ENCODE measurements at regions not wholly inside any gene's neighbourhood (a gene's known extent, or its start where the extent isn't known, plus 50 kb on each side); places are given as distances from the start of the nearest gene placed in this dataset.

DNA sequence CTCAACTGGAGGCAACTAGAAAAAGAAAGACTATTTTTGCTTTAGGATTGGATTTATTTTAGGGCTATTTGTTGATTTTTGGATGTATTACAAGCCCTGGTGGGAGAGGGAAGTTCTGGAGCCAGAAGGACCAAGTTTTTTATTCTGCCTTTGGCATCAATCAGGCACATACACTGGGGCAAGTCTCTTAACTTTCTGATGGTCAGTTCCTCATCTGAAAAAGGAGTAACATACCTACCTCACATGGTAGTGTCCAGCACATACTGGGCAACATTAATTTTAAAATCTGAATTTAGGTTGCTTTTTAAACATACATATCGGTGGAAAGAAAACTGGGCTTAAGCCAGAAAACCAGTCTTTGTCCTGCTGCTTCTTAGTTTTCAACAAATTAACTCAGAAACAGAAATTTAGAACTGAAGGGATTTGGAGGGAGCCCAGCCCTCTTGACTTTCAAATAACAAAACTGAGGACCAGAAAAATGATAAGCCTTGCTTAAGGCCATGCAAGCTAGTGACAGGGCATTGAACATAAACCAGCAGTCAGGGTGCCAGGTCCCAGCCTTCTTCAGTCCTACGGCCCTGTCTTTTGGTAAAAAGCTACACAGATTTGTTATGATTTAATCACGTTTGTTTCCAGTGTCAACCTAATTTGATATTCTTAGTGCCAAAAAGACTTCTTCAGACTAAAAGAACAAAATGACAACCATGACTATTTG is 90.2 kb upstream of the SLC38A2 start:
- H3K36me3 ChIP-seq (replicated peaks) = no peaks in the 10 kb centered on the region
- DNase-seq = no peak
- H3K27me3 ChIP-seq (replicated peaks) = no peaks in the 10 kb centered on the region
- TF ChIP-seq, protein P1, sequence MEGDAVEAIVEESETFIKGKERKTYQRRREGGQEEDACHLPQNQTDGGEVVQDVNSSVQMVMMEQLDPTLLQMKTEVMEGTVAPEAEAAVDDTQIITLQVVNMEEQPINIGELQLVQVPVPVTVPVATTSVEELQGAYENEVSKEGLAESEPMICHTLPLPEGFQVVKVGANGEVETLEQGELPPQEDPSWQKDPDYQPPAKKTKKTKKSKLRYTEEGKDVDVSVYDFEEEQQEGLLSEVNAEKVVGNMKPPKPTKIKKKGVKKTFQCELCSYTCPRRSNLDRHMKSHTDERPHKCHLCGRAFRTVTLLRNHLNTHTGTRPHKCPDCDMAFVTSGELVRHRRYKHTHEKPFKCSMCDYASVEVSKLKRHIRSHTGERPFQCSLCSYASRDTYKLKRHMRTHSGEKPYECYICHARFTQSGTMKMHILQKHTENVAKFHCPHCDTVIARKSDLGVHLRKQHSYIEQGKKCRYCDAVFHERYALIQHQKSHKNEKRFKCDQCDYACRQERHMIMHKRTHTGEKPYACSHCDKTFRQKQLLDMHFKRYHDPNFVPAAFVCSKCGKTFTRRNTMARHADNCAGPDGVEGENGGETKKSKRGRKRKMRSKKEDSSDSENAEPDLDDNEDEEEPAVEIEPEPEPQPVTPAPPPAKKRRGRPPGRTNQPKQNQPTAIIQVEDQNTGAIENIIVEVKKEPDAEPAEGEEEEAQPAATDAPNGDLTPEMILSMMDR (IDR thresholded peaks at IDR 0.05; ENCODE audit: low read depth, low read length, missing control alignments) = no peak
- H3K4me3 ChIP-seq (ENCODE audit: low read depth, low read length) = no peak overlapping the region
- no peak overlapping the region for H3K27ac ChIP-seq
- in situ Hi-C loops (cut with HindIII; ENCODE audit: low pct_ligation_motif_present, low sequenced_read_pairs) = no loop called here

DNA sequence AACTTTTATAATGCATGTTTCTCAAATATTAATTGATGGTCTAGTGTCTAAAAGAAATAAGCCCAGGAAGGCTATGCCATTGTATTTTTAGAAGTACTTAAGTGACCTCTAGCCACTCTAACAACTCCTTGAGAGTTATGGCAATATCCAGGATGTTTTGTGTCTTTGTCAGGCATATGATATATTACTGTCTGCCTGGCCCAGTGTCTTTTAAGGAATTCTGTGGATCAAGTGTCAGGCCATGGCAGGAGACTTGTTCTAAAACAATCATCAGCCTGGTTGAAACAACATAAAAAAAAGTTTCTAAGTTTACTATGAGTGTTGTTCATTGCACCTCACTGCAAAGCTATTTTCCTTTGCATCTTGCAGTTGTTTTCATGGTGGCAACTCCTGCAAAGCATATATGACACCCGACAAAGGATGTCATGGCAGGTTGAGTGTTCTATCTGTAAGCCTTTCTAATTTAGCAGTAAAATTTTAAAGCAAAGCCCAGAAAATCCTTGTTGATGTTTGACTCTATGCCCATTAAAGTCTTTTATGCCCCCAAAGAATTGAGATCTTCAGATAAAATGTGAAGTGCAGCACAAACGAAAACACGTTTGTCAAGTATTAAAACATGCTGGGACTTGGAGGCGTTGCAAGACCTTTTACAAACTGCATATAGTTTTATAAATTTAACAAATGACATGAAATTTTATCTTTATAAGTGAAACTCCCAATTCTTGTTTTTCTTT is 89.5 kb upstream of the SLC38A2 start:
- in situ Hi-C loops (cut with HindIII; ENCODE audit: low pct_ligation_motif_present, low sequenced_read_pairs) = no loop called here
- H3K36me3 ChIP-seq (replicated peaks) = no peaks in the 10 kb centered on the region
- no peak for DNase-seq
- H3K27ac ChIP-seq = no peak overlapping the region
- TF ChIP-seq, protein P1 (IDR thresholded peaks at IDR 0.05; ENCODE audit: low read depth, low read length, missing control alignments) = no peak
- no peaks in the 10 kb centered on the region for H3K27me3 ChIP-seq (replicated peaks)
- no peak overlapping the region for H3K4me3 ChIP-seq (ENCODE audit: low read depth, low read length)

DNA sequence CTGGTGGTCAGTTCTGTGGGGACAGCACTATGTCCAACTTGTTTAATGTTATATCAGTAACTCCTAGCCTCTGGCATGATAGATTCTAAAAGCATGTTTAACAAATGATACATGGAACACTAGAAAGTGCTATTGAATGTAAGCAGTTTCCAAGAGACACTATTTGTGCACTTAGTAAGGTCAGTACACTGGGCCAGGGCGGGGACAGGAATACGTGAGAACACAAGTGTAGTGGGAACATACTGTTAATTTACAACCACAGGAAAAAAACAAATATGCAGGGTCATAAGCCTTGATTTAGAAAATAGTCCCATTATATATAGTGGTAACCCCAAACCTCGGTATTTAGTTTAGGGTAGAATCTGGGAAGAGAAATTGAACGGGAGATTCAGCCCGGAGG is 88.9 kb upstream of the SLC38A2 start:
- TF ChIP-seq, protein P1 (IDR thresholded peaks at IDR 0.05; ENCODE audit: low read depth, low read length, missing control alignments) = no peak
- H3K36me3 ChIP-seq (replicated peaks) = no peaks in the 10 kb centered on the region
- in situ Hi-C loops (cut with HindIII; ENCODE audit: low pct_ligation_motif_present, low sequenced_read_pairs) = no loop called here
- no peak for DNase-seq
- no peaks in the 10 kb centered on the region for H3K27me3 ChIP-seq (replicated peaks)
- no peak overlapping the region for H3K4me3 ChIP-seq (ENCODE audit: low read depth, low read length)
- H3K27ac ChIP-seq = no peak overlapping the region

DNA sequence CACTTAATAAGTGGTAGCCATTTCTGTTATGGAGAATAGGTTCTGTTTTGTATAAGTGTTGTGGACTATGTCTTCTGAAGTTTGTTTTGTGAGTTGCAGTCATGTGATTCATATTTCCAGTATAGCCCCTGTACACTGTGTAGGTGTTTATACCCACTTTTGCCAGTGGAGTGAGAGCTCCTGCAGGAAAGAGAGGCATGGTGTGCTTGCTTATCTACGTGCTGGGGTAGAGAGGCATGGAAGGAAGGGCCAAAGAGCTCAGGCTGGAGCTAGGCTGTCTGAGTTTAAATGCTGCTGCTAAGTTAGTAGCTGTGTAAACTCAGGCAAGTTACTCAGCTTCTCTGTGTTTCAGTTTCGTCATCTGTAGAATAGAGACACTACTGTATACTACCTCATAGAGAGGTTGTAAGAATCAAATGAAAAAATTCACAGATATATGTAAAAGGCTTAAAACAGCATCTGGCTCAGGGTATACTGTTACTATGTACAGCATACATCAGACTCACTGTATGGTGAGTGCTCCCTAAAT is 88.2 kb upstream of the SLC38A2 start:
- Histone ChIP-seq H3K36me3 (replicated peaks) (no peaks in the 10 kb centered on the region), H3K4me3 (ENCODE audit: low read depth, low read length) (no peak overlapping the region), H3K27ac (no peak overlapping the region), H3K27me3 (replicated peaks) (no peaks in the 10 kb centered on the region)
- TF ChIP-seq, protein P1 (IDR thresholded peaks at IDR 0.05; ENCODE audit: low read depth, low read length, missing control alignments) = no peak
- DNase-seq = no peak
- in situ Hi-C loops (cut with HindIII; ENCODE audit: low pct_ligation_motif_present, low sequenced_read_pairs) = no loop called here

DNA sequence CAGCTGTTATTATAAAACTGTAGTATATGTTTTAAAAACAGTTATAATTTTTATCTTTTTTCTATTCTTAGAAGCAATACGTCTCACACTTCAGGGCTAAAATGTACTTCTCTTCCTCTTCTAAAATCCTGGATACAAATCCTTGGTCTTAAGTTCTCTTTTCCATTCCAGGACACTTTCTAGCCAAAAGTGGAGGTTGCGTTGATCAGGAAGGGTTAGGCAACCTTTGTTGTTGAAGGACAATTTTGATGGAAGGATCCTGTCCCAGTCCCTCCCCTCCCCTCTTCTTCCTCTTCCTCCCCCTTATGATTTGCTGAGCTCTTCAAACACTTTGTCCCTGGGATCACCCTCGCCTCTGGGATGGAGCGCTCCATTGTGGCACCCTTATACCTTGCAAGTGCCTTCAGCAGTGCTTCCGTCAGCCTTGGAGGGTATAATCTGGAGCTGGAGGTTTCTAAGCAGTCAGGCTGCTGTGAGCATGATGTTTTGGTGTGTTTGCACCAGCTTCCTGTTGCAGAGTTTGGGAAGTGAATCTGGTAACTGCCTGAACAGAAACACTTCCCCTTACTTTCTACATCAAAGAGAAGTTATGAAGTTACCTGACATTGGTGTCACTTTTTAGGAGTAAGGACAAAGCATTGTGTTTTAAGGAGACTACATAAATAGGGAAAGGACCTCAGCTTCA is 87.4 kb upstream of the SLC38A2 start:
- no peak overlapping the region for H3K4me3 ChIP-seq (ENCODE audit: low read depth, low read length)

More for the DNA sequence above, 87.4 kb upstream of the SLC38A2 start:
- in situ Hi-C loops (cut with HindIII; ENCODE audit: low pct_ligation_motif_present, low sequenced_read_pairs) = no loop called here
- Histone ChIP-seq H3K36me3 (replicated peaks) (no peaks in the 10 kb centered on the region), H3K27ac (no peak overlapping the region), H3K27me3 (replicated peaks) (no peaks in the 10 kb centered on the region)
- TF ChIP-seq, protein P1 (IDR thresholded peaks at IDR 0.05; ENCODE audit: low read depth, low read length, missing control alignments) = no peak
- no peak for DNase-seq

Measured in brain microvascular endothelial cell (primary cell).